HCT116 (cell line): ENCODE measurements at regions not wholly inside any gene's neighbourhood (a gene's known extent, or its start where the extent isn't known, plus 50 kb on each side); places are given as distances from the start of the nearest gene placed in this dataset.

Experiments
- SP1 ChIP-seq: IDR thresholded peaks from 2 replicates; pipeline ENCODE4 v1.6.1; 2012; ENCODE audit warnings: low read depth
- YY1 ChIP-seq: IDR thresholded peaks from 2 replicates; pipeline ENCODE4 v1.6.1; 2011; ENCODE audit warnings: low read length, low read depth, moderate library complexity, mild to moderate bottlenecking; ENCODE audit not compliant: insufficient replicate concordance; ENCODE audit errors: extremely low read depth
- TF ChIP-seq, protein P1 (sequence below), 3 experiments: fragments of 200-600 bp in 1 of 3; sonication (generic) in 1 of 3; IDR thresholded peaks in 2 of 3; conservative IDR thresholded peaks in 1 of 3; 2 replicates each; pipeline ENCODE4 v1.5.1; 2012 to 2017; ENCODE audit warnings: low read depth in 2 of 3, low read length in 2 of 3, antibody characterized with exemption in 1 of 3, borderline replicate concordance in 1 of 3, control low read depth in 1 of 3, mild to moderate bottlenecking in 1 of 3, mixed read lengths in 1 of 3, mixed run types in 1 of 3, moderate library complexity in 1 of 3; ENCODE audit not compliant: insufficient read depth in 1 of 3
- TF ChIP-seq, protein P2 (sequence below): IDR thresholded peaks from 2 replicates; pipeline ENCODE4 v1.6.1; 2012; ENCODE audit warnings: low read depth

GRCh38 chrX:43448688-43449087 lies 207.4 kb upstream of the MAOA start:
- TF ChIP-seq YY1 (no peak), SP1 (no peak)
- TF ChIP-seq, protein P1, sequence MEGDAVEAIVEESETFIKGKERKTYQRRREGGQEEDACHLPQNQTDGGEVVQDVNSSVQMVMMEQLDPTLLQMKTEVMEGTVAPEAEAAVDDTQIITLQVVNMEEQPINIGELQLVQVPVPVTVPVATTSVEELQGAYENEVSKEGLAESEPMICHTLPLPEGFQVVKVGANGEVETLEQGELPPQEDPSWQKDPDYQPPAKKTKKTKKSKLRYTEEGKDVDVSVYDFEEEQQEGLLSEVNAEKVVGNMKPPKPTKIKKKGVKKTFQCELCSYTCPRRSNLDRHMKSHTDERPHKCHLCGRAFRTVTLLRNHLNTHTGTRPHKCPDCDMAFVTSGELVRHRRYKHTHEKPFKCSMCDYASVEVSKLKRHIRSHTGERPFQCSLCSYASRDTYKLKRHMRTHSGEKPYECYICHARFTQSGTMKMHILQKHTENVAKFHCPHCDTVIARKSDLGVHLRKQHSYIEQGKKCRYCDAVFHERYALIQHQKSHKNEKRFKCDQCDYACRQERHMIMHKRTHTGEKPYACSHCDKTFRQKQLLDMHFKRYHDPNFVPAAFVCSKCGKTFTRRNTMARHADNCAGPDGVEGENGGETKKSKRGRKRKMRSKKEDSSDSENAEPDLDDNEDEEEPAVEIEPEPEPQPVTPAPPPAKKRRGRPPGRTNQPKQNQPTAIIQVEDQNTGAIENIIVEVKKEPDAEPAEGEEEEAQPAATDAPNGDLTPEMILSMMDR (IDR thresholded peaks at IDR 0.05 in 2 of 3, conservative IDR thresholded peaks at IDR 0.05 in 1 of 3; ENCODE audit: borderline replicate concordance in 1 of 3, insufficient read depth in 1 of 3, low read depth in 2 of 3, low read length in 2 of 3): no peak
- TF ChIP-seq, protein P2, sequence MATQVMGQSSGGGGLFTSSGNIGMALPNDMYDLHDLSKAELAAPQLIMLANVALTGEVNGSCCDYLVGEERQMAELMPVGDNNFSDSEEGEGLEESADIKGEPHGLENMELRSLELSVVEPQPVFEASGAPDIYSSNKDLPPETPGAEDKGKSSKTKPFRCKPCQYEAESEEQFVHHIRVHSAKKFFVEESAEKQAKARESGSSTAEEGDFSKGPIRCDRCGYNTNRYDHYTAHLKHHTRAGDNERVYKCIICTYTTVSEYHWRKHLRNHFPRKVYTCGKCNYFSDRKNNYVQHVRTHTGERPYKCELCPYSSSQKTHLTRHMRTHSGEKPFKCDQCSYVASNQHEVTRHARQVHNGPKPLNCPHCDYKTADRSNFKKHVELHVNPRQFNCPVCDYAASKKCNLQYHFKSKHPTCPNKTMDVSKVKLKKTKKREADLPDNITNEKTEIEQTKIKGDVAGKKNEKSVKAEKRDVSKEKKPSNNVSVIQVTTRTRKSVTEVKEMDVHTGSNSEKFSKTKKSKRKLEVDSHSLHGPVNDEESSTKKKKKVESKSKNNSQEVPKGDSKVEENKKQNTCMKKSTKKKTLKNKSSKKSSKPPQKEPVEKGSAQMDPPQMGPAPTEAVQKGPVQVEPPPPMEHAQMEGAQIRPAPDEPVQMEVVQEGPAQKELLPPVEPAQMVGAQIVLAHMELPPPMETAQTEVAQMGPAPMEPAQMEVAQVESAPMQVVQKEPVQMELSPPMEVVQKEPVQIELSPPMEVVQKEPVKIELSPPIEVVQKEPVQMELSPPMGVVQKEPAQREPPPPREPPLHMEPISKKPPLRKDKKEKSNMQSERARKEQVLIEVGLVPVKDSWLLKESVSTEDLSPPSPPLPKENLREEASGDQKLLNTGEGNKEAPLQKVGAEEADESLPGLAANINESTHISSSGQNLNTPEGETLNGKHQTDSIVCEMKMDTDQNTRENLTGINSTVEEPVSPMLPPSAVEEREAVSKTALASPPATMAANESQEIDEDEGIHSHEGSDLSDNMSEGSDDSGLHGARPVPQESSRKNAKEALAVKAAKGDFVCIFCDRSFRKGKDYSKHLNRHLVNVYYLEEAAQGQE: no peak
